ENCODE measurements at regions not wholly inside any gene's neighbourhood (a gene's known extent, or its start where the extent isn't known, plus 50 kb on each side); places are given as distances from the start of the nearest gene placed in this dataset.

GRCh38 chr3:159548675-159549335 is 439.8 kb upstream of the IL12A start:
- TF ChIP-seq, protein P1, sequence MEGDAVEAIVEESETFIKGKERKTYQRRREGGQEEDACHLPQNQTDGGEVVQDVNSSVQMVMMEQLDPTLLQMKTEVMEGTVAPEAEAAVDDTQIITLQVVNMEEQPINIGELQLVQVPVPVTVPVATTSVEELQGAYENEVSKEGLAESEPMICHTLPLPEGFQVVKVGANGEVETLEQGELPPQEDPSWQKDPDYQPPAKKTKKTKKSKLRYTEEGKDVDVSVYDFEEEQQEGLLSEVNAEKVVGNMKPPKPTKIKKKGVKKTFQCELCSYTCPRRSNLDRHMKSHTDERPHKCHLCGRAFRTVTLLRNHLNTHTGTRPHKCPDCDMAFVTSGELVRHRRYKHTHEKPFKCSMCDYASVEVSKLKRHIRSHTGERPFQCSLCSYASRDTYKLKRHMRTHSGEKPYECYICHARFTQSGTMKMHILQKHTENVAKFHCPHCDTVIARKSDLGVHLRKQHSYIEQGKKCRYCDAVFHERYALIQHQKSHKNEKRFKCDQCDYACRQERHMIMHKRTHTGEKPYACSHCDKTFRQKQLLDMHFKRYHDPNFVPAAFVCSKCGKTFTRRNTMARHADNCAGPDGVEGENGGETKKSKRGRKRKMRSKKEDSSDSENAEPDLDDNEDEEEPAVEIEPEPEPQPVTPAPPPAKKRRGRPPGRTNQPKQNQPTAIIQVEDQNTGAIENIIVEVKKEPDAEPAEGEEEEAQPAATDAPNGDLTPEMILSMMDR (IDR thresholded peaks at IDR 0.05), result no peak
- TF ChIP-seq EP300 (IDR thresholded peaks at IDR 0.05), result no peak
- no peak for TF ChIP-seq POLR2A (IDR thresholded peaks at IDR 0.05)
